HG03108 (cell line): ENCODE measurements at regions not wholly inside any gene's neighbourhood (a gene's known extent, or its start where the extent isn't known, plus 50 kb on each side); places are given as distances from the start of the nearest gene placed in this dataset.
"Not testable (repeated sequence)": the region's sequence is repeated elsewhere in the genome, so short reads cannot be mapped to it uniquely, and the experiment has no call there.

Source experiments
- ATAC-seq: cut with Tn5 transposase; IDR thresholded peaks from one replicate; pipeline ENCODE4 v1.9.1; 2021; ENCODE audit warnings: moderate library complexity; ENCODE audit not compliant: unreplicated experiment

DNA sequence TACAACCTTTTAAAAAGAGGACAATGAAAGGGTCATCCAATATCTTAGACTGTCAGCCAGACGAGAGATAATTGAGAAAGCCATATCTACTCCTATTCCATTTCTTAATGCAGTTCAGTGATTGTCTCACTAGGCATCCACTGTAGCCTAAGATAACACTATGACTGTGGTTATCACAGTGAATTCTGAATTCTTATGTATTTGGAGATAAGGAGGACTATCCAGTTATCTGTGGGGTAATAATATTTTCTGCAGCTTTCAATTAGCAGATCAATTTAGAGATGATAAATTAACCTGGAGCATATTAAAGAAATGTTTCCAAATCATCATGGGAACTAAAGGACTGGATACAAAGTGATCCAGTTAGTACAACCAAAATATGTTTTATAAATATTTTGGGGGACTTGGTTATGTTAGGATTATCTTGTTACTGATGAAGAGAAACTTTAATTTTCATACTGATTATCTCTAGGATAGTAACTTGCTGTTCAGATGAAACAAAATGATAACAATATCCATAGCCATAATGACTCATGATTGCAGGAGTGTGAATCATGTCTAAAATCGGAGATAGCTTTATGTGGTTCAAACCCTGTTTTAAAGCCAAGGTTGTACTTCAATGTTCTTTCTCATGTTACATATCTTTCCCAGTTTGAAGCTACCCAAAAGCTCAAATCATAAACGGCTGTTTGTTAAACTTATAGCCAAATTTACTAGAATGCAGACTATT lies 1152.0 kb downstream of the HACE1 start:
- ATAC-seq: no peak

DNA sequence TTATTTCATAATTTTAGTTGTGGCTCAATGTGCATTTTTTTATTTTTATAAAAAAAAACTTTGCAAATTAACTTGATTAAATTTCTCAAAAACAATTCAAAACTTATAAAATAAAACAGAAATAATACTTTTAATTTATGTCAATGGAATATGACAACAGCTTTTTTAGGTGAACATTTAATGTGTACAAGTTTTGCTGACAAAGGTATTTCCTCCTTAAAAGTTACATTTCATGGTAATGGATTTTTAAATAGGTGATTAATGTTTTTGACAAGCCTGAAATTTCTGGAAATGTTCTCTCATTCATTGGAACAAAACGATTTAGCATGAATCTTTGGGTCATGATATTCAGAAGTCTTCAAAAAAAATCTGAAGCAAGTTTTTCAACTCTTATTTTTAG lies 1160.0 kb downstream of the HACE1 start:
- no peak for ATAC-seq

DNA sequence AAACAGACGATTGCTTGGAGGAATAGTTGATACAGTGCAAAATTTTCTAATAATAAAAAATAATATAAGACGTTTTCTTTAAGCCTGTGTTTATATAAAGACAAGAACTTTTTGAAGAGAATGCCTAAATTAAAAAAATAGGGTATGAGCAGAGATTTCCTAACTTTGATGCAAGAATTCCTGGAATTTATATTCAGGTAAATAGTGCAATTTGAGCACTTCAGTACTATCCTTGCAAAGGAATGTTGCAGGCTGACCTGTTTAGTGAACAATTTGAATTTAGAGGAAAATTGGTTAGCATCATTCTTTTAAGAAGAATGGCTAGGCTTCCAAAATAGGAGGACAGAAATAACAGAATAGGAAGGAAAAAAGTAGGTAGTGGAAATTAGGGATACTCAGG lies 1172.3 kb downstream of the HACE1 start:
- no peak for ATAC-seq

DNA sequence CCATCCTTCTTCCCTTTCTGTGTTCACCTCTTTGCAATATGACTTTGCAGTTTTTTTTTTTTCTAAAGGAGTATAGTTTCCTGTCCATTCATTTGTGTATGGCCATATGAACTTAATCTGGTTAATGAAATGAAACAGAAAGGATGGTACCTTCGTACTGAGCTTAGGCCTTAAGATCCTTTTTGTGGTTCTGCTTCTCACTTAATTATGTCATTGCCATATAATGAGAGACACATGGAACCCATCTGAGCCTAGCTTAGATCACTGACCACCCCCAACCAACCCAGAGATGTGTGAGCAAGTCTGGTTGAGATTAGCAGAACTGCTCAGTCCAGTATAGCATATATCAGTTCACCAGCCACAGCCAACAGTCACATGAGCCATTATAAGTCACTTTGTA lies 1179.6 kb downstream of the HACE1 start:
- no peak for ATAC-seq

DNA sequence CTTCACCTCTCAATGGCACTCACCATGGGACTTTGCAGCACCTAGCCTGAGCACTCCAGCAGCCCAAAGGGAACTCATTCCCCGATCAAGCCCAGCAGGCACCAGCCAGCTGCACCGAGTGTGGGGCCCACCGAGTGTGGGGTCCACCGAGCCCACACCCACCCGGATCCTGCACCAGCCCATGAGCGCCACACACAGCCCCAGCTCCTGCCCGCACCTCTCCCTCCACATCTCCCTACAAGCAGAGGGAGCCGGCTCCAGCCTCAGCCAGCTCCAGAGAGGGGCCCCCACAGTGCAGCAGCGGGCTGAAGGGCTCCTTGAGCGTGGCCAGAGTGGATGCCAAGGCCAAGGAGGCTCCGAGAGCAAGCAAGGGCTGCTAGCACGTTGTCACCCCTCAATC lies 1182.4 kb downstream of the HACE1 start:
- ATAC-seq: no peak

DNA sequence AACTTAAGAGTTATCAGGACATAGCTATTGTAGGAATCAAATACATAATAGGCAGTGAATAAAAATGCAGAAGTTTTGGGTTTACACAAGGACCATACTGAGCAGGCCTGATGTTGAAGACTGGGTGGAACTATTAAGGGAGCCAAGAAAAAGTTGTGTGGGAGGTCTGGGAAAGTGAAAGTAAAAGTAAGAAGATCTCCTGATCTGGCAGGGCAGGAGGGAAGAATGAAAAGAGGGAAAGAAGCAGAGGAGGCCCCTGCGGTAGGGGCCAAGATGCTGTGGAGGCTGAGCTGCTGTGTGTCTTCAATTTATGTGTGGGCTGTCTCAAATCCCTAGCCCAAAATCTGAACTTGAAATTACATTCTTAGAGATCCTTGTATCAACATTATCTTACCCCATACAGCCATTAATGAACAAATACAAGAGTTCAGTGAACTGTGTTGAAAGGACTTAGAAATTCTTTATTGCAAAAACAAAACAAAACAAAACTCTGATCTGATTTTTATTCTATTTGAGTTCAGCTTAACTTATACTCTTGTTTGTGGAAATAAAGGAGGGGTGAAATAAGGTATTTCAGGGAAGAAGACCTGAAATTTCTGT lies 1183.8 kb downstream of the HACE1 start:
- ATAC-seq: no peak

DNA sequence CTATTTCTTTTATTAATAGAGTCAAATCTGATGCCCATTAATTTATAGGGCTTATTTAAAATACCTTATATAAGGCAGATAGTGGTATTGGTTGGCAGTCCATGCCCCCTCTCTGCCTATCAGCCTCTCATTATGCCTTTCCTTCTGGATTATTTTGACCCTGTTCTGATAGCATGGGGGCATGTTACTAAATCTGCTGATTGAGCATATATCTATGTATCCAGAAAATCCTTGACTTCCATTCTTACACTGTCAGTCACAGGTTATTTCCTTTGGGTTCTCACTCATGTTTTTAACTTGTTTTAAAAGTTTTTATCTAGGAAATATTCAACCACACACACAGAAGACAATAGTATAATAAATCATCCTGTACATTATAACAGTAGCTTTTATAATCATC lies 1184.9 kb downstream of the HACE1 start:
- ATAC-seq: no peak

DNA sequence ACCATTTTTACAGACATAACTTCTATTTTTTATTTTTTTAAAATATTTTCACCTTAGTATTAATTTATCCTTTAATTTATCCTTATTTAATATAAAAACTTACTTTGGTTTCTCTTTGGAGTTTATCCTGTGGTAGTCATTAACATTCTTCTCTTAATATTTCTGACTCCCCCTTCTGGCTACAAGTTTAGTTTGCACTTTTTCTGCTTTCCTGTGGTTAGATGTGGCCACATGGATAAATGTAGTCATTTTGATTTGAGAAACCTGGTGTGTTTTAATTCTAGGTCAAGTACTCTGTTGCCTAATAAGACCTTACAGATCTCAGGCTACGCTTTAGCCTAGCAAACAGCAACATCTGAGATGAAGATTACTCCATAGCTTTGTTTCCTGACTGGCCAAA lies 1187.5 kb downstream of the HACE1 start:
- no peak for ATAC-seq

DNA sequence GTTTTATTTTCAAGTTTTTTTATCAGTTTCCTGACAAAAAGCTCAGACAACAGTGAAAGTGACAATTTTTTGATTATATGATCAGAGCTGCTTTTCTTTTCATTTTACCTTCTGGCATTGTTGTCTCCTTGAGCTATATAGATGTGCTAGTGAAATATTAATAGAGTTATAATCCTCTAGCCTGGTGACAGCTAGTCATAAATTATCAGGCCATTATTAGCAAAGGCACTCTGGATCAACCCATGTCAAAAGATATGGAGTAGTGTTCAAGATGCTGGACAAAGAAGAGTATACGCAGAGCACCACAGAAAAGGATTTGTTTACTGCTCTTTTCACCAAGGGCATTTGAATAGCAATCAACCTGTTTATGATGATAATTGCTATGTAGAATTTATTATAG lies 1230.1 kb downstream of the HACE1 start:
- ATAC-seq: no peak

DNA sequence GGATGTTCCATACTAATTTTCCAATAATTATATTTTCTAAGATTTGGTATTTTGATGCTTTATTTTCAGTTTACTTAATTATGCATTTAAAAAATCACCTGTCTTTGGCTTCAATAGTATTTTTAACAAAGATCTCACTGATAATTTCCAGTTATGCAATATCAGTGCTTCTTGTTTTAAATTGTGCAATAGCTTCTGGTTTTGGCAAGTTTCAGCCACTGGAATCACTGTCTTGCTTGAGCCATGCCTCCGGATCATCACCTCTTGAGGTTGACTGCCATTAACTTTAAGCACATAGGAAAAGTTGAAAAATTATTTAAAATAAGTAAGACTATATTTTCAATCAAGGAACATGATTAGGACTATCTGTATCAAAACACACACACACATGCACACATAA lies 1242.1 kb downstream of the HACE1 start:
- ATAC-seq: no peak

DNA sequence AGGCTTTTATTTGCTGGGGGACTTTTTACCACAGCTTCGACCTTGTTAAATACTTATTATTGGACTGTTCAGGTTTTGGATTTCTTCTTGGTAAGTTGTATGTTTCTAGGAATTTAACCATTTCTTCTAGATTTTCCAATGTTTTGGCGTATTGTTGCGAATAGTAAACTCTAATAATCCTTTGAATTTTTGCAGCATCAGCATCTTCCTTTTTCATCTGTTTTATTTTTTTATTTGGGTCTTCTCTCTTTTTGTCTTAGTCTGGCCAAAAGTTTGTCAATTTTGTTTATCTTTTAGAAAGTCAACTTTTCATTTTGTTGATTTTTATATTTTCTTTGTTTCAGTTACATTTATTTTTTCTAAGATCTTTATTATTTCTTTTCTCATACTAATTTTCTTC lies 1272.0 kb downstream of the HACE1 start:
- ATAC-seq: no peak

DNA sequence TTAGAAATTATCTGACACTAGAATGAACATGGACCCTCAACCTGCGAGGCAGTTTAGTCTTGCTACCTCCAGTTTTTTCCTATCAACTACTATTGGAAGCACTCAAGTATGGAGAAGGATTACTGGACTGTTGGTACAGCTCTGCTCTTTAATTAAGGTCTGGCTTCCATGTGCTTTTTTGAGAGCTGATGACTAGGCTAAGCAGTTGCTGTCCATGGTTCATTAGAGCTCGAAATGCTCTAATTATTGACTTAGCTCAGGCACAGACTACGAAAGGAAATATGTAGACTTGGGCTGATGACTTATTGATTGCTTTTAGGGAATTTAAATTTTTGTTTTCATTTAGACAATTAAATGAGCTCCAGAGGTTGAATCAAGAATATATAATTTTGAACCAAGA lies 1281.6 kb downstream of the HACE1 start:
- ATAC-seq: no peak

DNA sequence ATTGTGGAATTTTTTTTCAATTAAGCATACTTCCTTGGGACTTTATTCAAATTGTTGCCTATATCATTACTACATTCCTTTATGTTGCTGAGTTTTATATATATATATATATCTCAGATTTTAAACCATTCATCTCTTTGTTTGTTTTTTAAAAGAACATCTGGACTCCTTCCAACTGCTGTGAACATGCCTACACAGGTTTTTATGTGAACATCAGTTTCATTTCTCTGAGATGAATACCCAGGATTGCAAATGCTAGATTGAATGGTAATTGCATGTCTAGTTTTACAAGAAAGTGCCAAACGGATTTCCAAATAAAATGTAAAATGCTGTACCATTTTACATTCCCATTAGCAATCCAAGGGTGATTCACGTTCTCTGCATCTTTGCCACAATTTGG lies 1289.3 kb downstream of the HACE1 start:
- ATAC-seq: no peak

DNA sequence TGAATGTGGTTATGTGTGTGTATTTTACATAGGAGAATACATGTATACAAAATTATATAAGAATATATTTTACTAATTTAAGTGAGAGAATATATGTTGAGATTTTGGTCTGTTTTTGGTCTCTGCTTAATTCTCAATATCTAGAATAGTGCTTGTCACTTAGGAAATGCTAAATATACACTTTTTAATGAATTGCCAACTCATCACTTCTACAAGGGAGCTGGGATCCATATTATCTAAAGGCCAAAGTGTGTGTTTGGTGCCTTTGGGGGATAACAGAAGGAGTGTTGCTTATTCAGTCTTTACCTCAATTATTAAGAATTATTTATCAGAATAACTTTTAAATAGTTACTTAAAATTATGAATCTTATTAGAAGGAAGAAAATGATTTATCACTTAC lies 1304.8 kb downstream of the HACE1 start:
- no peak for ATAC-seq

DNA sequence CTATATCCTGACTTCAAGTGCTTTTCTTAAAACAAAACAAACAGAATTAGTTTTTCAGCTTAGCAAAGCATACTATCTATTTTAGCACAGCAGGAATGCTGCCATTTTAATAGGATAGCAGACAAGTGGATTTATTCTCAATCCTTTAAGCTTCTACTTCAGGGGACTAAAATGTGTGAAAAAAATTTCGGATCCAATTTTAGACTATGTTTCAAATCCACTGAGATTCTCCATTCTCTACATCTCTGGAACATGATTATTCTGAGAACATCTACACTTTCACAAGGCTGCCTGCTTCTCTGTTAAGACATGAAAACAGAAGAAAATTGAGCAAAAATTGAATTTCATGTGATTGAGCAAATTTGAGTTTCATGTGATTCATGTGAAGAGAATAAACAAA lies 1321.3 kb downstream of the HACE1 start:
- ATAC-seq: no peak

DNA sequence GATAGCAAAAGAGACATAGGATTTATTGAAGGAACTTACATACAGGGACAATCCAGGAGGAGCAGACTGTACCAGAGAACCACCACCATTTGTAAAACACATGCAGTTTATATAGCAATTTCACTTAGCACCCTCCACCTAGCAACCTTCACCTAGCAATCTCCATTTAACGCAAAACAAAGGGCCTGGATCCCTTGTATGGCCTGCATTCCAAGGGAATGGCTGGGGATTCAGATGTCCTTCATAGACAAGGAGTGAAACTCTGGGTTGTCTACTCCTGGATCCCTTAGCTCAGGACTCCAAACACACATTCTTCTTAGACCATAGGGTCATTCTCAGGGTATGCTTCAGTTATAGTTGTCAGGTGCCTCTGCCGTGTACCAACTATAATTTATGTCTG lies 1324.9 kb downstream of the HACE1 start:
- ATAC-seq: no peak

DNA sequence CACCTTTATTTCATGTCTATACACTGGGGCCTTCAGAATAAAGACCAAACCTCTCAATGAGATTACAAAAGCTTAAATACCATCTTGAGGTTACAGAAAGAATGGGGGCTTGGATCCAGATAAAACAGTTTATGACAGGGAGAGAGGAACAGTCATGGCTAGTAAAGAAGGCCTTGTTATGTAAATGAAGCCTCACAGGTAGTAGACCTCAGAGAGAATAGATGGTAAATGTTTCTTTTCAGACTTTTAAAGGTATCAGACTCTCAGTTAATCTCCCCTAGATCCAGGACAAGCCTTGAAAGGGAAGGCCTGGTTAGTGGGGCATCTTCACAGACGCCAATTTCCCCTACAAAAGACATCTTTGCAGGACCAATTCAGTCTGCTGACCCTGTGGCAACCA lies 1325.6 kb downstream of the HACE1 start:
- no peak for ATAC-seq

DNA sequence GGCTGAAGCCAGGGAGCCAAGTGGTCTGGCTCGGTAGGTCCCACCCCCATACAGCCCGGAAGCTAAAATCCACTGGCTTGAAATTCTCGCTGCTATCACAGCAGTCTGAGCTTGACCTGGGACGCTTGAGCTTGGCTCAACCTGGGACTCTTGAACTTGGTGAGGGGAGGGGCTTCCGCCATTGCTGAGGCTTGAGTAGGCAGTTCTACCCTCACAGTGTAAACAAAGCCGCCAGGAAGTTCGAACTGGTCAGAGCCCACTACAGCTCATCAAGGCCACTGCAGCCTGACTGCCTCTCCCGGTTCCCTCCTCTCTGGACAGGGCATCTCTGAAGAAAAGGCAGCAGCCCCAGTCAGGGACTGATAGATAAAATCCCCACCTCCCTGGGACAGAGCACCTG lies 1337.7 kb downstream of the HACE1 start:
- no peak for ATAC-seq

DNA sequence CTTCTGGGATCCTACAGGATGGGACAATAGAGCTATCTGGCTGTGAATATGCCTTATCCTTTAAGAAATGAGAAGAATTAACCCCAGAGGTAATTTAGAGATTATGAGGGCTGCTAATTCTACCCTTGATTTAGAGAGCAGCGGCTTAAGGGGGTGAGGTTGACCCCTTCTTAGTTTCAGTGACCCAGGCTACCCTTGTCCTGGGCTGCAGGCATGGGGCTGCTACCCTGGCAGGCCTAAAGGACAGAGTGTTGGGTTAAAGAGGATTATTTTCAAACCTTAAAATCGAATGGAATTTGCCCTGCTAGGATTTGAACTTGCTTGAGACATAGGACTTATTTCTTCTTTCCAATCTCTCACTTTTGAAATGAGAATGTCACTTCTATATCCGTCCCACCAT lies 1343.4 kb downstream of the HACE1 start:
- no peak for ATAC-seq

DNA sequence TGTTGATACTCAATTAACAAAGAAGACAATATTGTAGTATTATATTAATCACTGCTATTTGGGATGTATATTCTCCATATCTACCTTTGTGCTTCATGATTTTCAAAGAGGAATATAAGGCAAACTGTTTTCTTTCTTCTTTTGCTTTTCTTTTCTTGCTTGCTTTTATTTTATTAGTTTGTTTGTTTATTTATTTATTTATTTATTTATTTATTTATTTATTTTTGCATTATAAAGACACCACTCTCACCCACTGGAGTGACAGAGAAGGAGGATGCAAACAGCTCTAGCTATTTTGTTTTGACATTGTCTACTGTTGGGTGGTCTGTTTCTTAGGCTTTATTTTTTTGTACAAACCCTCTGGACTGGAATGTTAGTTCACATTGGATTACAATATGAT lies 1352.7 kb downstream of the HACE1 start:
- ATAC-seq: no peak

DNA sequence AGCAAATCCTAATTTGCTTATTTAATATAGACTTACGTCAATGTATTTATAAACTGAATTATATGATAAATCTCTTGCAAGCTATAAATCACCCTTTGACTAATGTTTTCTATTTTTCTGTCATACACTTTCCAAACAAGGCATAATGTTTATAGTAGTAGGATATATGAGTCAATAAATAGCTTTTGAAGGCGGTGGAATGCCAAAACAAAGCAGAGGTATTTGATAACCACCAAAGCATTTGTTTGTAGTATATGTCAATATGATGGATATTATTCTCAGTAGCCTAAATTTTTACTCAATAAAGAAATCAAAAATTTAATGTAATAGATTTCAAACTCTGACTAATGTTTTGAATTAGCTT lies 1354.6 kb downstream of the HACE1 start:
- no peak for ATAC-seq

DNA sequence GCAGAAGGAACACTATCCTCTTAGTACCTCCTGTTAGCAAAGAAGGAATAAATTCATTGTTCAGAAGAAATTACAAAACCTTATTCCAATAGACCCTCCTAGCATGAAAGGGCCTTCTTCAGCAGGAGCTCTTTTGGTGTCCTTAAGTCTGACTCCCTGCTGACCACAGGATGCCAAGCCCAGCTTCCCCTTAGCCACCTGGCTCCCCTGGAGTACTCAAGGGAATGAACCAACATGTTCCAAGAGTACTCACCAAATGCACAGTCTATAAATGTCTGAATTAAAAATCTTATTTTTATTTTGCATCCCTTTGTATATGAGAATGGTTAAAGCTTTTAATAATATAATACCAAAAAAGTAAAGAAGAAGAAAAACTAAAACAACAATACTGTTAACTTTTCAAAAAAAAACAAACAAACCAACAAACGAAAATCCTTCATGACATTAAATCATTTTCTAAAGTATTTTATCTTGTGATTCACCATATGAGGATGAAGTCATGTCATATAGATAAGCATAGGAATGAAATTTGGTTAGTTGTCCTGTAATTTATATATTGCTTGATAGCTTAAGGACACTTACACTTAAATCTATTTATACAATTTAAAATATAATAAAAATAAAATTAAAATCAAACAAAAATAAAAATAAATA lies 1355.1 kb downstream of the HACE1 start:
- no peak for ATAC-seq

DNA sequence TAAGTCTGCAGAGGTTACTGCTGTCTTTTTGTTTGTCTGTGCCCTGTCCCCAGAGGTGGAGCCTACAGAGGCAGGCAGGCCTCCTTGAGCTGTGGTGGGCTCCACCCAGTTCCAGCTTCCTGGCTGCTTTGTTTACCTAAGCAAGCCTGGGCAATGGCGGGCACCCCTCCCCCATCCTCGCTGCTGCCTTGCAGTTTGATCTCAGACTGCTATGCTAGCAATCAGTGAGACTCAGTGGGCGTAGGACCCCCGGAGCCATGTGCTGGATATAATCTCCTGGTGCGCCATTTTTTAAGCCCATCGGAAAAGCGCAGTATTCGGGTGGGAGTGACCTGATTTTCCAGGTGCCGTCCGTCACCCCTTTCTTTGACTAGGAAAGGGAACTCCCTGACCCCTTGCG lies 1363.1 kb downstream of the HACE1 start:
- not testable (repeated sequence) for ATAC-seq
